GM23248 (cell line): ENCODE measurements at regions not wholly inside any gene's neighbourhood (a gene's known extent, or its start where the extent isn't known, plus 50 kb on each side); places are given as distances from the start of the nearest gene placed in this dataset.

Source experiments
- EZH2 ChIP-seq: fragments of 200-600 bp; sonication (generic); IDR thresholded peaks from 2 replicates; pipeline ENCODE4 v1.6.1; 2018; ENCODE audit warnings: antibody characterized with exemption, mild to moderate bottlenecking; ENCODE audit not compliant: insufficient read depth, poor library complexity, severe bottlenecking
- EZH2phosphoT487 ChIP-seq: fragments of 200-600 bp; sonication (generic); IDR thresholded peaks from 2 replicates; pipeline ENCODE4 v1.6.1; 2018; ENCODE audit warnings: antibody characterized with exemption, moderate library complexity, mild to moderate bottlenecking, low read depth; ENCODE audit not compliant: insufficient read depth

DNA sequence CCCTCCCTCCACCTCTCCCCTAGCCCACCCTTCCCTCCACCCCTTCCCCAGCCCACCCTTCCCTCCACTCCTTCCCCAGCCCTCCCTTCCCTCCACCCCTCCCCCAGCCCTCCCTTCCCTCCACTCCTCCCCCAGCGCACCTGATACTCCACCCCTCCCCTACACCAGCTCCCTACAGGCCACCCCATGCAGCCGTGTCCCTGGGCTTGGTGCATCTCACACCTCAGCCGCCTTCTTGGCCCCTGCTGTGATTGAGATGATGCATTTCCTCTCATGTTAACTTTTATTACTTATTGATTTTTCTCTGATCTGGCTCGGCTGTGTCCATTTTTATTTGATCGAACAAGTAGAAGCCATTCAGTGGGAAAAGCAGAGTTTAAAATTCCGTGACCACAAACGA is 243.8 kb downstream of the MATN1 start:
- TF ChIP-seq EZH2 (no peak), EZH2phosphoT487 (no peak)
